GM18507 (cell line): ENCODE measurements at regions not wholly inside any gene's neighbourhood (a gene's known extent, or its start where the extent isn't known, plus 50 kb on each side); places are given as distances from the start of the nearest gene placed in this dataset.

Experiments used
- DNase-seq: peaks from one replicate; pipeline ENCODE4 v3.0.0; 2011; ENCODE audit warnings: low read depth; ENCODE audit not compliant: insufficient read length; ENCODE audit errors: extremely low spot score
- FAIRE-seq: peaks from 2 replicates; lab custom pipeline; 2011; peaks lifted over from hg19 to GRCh38; lab: Jason Lieb, UNC

DNA sequence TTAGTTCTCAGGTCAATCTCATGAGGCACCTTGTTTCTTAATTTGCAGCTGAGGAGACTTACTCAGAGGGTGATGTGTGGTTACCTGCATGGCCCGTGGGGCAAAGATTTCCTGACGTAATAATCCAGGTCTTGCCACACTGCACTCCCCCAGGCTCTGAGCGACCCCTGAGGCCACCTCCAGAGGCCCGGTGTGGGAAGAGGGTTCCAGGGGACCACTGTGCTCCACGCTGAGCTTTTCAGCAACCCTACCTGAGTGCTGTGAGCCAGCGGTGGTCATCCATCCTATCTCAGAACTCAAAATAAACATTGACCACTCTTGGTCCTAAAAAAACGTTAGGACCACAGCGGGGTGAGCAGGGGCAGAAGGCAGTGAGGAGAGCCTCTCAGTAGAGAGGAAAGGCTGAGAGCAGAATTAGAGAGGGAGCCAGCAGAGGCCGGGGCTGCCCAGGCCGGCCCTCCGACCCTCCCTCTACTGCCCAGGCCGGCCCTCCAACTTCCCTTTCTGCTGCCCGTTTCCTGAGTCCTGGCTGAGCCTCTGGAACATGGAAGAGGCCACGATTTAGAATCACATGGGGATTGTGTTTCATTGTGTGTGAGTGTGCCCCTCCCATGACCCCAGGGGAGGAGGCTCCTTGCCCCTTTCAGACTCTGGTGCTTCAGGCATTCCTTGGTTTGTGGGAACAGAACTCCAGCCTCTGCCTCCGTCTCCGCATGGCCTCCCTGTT is 188.2 kb upstream of the DIO3 start:
- no peak for FAIRE-seq
- DNase-seq, result no peak

DNA sequence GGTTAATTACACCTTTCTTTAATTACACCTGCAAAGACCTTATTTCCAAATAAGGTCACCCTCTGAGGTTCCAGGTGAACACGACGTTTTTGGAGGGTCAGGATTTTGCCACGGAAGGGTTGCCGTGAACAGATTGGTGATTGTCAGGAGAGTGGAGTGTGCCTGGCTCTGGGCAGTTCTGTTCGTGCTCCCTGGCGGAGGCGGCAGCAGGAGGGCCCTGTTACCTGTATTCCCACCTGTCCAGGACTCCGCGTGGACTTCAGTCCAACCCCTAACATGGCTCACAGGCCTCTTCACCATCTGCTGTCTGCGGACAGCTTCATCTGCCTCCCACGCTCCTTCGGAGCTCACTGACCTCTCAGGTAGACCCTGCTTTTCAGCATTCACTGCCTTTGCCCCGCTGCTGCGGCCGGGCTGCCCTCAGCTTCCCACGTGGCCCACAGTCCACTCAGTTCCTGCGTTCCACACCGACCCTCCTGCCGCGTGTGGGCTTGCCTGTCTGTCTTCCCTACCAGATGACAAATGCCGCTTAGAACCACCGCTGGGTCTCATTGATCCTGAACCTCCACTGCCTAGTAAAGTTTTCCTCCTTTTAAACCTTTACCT is 187.5 kb upstream of the DIO3 start:
- FAIRE-seq (no peak), DNase-seq (no peak)

DNA sequence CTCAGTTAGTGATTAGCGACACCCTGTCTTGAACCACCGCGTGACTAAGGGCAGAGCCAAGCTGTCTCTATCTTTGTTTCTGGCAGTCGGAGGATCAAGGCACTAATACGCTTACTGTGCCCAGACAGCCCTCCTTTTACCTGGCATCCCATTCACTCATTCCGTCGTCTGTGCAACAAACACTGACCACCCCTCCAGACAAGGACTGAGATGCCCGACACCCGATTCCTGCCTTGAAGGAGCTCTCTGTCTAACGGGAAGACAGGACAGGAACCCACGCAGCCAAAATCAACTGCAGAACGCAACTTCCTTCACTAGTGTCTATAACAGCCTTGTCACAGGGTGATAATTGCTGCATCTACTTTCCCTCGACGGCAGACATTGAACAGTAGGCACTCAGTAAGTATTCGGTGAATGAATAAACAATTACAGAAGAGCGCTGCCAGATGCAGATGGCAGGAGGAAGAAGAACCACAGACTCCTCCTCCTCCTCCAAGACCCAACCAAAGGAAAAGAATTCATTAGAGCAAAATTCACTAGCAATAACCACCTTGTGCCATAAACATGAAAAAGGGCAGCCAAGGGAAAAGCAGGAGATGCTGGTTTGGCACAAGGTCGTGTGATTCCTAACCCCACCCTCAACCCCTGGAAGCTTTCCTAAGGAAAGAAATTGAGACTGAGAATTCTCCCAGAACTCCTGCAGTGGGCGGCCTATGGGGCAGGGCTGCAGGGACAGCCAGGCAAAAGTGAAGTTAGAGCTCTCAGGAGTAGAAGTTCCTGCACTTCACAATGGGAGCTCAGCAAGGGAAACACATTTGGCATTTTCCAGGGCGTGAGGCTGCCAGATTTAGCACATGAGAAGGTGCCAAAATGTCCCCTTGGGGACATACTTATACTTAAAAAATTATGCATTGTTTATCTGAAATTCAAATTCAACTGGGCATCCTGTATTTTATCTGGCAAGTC is 186.6 kb upstream of the DIO3 start:
- no peak for DNase-seq
- no peak for FAIRE-seq

GRCh38 chr14:101377069-101377468 is 184.2 kb upstream of the DIO3 start:
- no peak for DNase-seq
- FAIRE-seq, result no peak

- DNase-seq, result no peak
- no peak for FAIRE-seq
Measured at GRCh38 chr14:101379842-101380241, 181.5 kb upstream of the DIO3 start.

- FAIRE-seq, result no peak
- no peak for DNase-seq
Measured at GRCh38 chr14:101380512-101380911, 180.8 kb upstream of the DIO3 start.

DNA sequence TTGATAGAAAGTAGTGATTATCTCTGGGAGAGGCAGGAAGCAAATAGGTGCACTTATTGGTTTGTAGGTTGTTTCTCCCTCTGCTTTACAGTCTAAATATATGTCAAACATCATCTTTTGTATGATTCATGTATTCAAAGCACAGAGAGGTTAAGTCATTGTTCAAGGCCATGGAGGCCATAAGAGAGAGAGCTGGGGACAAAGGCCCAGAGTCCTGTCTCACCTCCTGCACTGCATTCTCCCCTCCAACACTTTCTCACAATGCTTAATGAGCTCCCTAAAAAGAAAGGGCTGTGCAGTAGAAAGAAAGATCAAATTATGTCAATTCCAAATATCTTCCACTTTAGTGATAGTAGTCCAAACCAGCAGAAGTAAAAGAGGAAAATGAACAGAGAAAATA is 180.4 kb upstream of the DIO3 start:
- FAIRE-seq (no peak), DNase-seq (no peak)

- FAIRE-seq (no peak), DNase-seq (no peak)
Measured at GRCh38 chr14:101383737-101384338, 177.5 kb upstream of the DIO3 start.

DNA sequence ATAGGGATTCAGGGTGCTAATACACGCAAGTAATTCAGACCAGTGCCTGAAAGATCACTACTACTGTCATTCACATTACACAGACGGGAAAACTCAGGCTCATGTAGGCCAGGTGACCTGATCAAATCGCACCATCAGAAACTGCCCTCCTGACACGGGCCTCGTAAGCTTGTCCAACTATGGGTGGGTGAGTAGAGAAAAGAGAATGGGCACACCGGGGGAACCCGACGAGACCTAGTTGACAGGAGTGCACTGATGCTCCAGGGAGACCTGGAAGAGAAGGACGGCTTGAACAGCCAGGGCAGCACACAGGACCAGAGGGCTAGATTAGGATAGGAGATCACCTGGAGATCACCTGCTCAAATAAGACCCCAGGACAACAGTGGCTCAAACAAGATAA is 166.9 kb upstream of the DIO3 start:
- FAIRE-seq (no peak), DNase-seq (no peak)

DNA sequence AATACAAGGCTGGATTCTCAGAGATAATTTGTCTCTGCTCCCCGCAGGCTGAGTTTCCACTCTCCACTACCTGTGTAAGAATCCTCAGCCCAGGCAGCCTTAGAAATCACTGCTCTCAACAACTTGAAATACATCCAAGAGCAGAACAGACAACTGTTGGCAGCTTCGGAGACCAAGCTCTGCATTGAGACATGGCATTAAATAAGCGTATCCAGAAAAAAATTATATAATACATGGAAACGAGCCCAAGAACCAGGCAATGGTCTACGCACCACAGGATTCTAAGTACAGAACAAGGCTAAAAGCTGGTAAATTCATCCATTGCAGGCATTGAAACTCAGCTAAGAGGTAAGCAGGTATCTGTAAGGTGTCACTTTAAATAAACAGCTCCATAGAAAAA is 165.5 kb upstream of the DIO3 start:
- no peak for DNase-seq
- FAIRE-seq, result no peak

DNA sequence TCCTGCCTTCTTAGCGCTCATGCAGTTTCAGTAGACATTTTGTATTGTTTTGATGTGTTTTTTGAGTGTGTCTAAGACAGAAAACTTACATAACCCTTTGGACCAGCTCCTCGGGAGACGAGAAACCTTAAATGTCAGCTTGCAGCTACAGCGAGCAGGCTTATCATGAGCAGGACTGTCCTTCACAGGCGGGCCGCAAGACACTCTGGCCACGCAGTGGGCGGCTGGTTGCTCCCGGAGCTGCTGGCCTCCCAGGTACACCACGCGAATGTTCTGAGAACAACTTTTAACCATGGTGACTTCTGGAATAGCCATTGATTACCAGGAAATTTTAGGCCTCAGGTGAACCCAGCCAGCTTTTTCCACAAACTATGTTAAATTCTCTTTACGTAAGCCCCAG is 164.1 kb upstream of the DIO3 start:
- FAIRE-seq, result no peak

DNA sequence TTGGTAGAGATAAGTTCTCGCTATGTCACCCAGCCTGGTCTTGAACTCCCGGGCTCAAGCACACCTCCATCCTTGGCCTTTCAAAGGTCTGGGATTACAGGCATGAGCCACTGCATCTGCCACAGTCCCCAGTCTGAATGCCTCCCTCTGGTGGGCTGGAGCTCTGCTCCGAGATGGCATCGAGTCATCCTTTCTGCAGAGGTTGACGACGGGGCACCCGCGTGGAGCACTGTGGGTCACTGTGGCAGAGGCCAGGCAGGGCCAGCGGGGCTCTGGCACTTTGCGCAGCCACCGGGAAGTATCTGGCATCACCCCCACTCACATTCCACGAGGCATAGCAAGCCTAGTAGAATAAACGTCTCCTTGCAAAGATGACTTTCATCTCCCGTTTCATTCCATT is 163.3 kb upstream of the DIO3 start:
- no peak for DNase-seq
- FAIRE-seq, result no peak

More for the DNA sequence above, 164.1 kb upstream of the DIO3 start:
- DNase-seq, result no peak

GRCh38 chr14:101399737-101400517 is 161.4 kb upstream of the DIO3 start:
- FAIRE-seq, result no peak
- no peak for DNase-seq

- DNase-seq (no peak), FAIRE-seq (no peak)
Measured at GRCh38 chr14:101400830-101401229, 160.5 kb upstream of the DIO3 start.

DNA sequence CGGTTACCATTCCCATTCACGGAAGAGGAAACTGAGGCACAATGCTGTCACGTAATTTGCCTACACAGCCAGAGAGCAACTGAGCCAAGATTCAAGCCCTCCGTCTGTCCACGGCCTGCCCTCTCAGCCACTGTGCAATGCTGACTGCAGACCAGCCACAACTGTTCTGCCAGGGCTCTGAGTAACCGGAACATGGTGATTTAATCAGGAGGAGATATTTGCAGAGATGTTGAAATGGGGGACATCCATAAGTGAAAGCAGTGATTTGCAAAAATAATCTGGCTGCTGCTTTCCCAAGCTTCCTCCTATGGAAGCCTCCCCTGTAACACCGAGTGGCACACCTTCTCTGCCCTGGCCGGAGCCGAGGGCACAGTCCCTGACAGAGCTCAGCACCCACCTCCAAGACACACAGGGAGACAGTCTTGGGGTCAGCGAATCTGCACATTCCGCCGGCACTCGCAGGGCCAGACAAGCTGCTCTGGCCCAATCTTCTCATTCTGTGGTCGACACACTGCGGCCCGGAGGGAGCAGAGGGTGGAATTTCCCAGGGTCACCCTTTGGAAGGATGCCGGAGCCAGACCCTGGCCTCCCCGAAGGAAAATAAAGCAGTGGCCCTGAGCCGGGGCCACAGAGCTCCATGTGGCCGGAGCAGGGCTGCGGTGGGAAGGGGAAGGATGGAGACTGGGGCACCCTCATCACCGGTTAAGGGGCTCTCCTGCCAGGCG is 158.2 kb upstream of the DIO3 start:
- DNase-seq, result no peak
- FAIRE-seq, result no peak

- FAIRE-seq, result no peak
- no peak for DNase-seq
Measured at GRCh38 chr14:101404426-101405170, 156.7 kb upstream of the DIO3 start.

DNA sequence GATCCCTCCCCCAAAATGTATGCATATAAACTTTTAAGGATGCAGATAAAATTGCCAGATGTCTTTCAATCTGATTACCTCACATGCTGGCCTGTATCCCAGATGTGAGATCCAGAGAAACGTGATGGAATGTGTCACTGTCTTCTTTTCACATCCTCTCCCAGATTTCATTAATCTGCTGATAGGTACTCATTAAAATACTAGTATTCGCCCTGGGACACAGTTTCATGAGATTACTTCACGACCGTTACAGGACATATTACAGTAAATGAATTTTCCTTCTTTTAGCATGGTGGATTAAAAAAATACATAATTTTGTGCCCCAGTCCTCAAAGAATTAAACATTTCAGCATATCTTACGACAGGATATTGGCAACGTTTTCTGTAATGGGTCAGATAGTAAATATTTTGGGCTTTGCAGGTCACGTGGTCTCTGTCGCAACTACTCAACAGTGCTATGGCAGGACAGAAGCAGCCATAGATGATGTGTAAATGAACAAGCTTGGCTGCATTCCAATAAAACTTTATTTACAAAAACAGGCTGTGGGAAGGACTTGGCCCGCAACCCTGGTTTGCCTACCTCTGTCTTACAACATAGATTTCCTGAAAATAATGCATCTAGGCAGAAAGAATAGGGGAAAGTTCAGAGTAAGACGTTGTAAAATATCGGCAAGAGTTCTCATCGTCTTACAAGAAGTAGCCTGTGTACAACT is 156.0 kb upstream of the DIO3 start:
- DNase-seq, result no peak
- FAIRE-seq, result no peak
